Liver (tissue), 3 donors: ENCODE measurements at regions not wholly inside any gene's neighbourhood (a gene's known extent, or its start where the extent isn't known, plus 50 kb on each side); places are given as distances from the start of the nearest gene placed in this dataset.

Experiments
- CTCF ChIP-seq: fragments of 150-350 bp; IDR thresholded peaks from 2 replicates; pipeline ENCODE4 v1.5.1; 2017; ENCODE audit warnings: improper control_type of control experiment, low read depth, low read length; ENCODE audit not compliant: missing input control
- FOXA1 ChIP-seq: IDR thresholded peaks from 2 replicates; pipeline ENCODE4 v1.6.1; 2016; ENCODE audit warnings: antibody characterized with exemption
- FOXA2 ChIP-seq: IDR thresholded peaks from 2 replicates; pipeline ENCODE4 v1.6.1; 2016; ENCODE audit warnings: antibody characterized with exemption
- GABPA ChIP-seq, 2 donors: IDR thresholded peaks in 1 of 2; conservative IDR thresholded peaks in 1 of 2; 2 replicates each; pipeline ENCODE4 v1.6.1; 2016; ENCODE audit warnings: antibody characterized with exemption in 2 of 2, mild to moderate bottlenecking in 1 of 2, moderate library complexity in 1 of 2
- HNF4G ChIP-seq: IDR thresholded peaks from 2 replicates; pipeline ENCODE4 v1.6.1; 2016; ENCODE audit warnings: antibody characterized with exemption
- JUND ChIP-seq, 2 donors: IDR thresholded peaks; 2 replicates each; pipeline ENCODE4 v1.6.1; 2016; ENCODE audit warnings: antibody characterized with exemption in 2 of 2
- MAX ChIP-seq: IDR thresholded peaks from 2 replicates; pipeline ENCODE4 v1.6.1; 2016; ENCODE audit warnings: antibody characterized with exemption
- RAD21 ChIP-seq, 2 donors: IDR thresholded peaks; 2 replicates each; pipeline ENCODE4 v1.6.1; 2016; ENCODE audit warnings: antibody characterized with exemption in 2 of 2, mild to moderate bottlenecking in 2 of 2
- TAF1 ChIP-seq: conservative IDR thresholded peaks from 2 replicates; pipeline ENCODE4 v1.6.1; 2016; ENCODE audit warnings: antibody characterized with exemption, mild to moderate bottlenecking
- YY1 ChIP-seq: IDR thresholded peaks from 2 replicates; pipeline ENCODE4 v1.6.1; 2016; ENCODE audit warnings: antibody characterized with exemption, mild to moderate bottlenecking
- ZBTB33 ChIP-seq: IDR thresholded peaks from 2 replicates; pipeline ENCODE4 v1.6.1; 2016; ENCODE audit warnings: antibody characterized with exemption
- TF ChIP-seq, protein P1 (sequence below): IDR thresholded peaks from 2 replicates; pipeline ENCODE4 v1.6.1; 2016; ENCODE audit warnings: antibody characterized with exemption, mild to moderate bottlenecking
- TF ChIP-seq, protein P2 (sequence below): IDR thresholded peaks from 2 replicates; pipeline ENCODE4 v1.6.1; 2016; ENCODE audit warnings: antibody characterized with exemption
- donor health status: healthy.
- donor health status: healthy.

DNA sequence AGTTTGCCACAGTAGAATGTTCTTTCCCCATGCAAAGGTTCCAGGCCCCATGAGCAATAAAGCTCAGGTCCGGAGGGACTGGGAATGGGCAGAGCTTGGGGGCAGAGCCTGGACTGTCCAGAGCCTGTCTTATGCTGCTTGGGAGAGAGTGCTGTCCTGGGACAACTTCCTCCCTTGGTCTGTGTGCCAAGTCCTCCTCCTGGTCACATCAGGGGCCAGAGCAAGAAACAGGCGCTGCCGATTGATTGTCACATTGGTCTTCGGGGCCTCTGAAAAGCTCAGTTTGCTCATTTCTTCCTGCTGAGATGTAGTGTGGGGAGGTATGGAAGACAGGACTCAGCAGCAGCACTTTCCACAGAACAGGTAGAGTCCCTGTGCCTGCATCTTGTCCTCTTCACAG, 54.0 kb upstream of the FCN1 start:
- TF ChIP-seq RAD21 (IDR thresholded peaks at IDR 0.05) (no peak), YY1 (no peak), GABPA (IDR thresholded peaks at IDR 0.05 in 1 of 2, conservative IDR thresholded peaks at IDR 0.05 in 1 of 2) (no peak), CTCF (no peak), MAX (no peak), TAF1 (no peak), HNF4G (no peak), FOXA1 (no peak), JUND (IDR thresholded peaks at IDR 0.05) (no peak), FOXA2 (no peak), ZBTB33 (no peak)
- TF ChIP-seq, protein P1, sequence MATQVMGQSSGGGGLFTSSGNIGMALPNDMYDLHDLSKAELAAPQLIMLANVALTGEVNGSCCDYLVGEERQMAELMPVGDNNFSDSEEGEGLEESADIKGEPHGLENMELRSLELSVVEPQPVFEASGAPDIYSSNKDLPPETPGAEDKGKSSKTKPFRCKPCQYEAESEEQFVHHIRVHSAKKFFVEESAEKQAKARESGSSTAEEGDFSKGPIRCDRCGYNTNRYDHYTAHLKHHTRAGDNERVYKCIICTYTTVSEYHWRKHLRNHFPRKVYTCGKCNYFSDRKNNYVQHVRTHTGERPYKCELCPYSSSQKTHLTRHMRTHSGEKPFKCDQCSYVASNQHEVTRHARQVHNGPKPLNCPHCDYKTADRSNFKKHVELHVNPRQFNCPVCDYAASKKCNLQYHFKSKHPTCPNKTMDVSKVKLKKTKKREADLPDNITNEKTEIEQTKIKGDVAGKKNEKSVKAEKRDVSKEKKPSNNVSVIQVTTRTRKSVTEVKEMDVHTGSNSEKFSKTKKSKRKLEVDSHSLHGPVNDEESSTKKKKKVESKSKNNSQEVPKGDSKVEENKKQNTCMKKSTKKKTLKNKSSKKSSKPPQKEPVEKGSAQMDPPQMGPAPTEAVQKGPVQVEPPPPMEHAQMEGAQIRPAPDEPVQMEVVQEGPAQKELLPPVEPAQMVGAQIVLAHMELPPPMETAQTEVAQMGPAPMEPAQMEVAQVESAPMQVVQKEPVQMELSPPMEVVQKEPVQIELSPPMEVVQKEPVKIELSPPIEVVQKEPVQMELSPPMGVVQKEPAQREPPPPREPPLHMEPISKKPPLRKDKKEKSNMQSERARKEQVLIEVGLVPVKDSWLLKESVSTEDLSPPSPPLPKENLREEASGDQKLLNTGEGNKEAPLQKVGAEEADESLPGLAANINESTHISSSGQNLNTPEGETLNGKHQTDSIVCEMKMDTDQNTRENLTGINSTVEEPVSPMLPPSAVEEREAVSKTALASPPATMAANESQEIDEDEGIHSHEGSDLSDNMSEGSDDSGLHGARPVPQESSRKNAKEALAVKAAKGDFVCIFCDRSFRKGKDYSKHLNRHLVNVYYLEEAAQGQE, result no peak
- TF ChIP-seq, protein P2, sequence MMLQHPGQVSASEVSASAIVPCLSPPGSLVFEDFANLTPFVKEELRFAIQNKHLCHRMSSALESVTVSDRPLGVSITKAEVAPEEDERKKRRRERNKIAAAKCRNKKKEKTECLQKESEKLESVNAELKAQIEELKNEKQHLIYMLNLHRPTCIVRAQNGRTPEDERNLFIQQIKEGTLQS, result no peak
